ENCODE measurements at regions not wholly inside any gene's neighbourhood (a gene's known extent, or its start where the extent isn't known, plus 50 kb on each side); places are given as distances from the start of the nearest gene placed in this dataset.

- TF ChIP-seq POLR2AphosphoS5 (IDR thresholded peaks at IDR 0.05; ENCODE audit: borderline replicate concordance, low read depth, low read length), result no peak
- no peak for TF ChIP-seq EZH2 (IDR thresholded peaks at IDR 0.05)
These were observed 58.6 kb upstream of the VRK2 start for GRCh38 chr2:57987835-57988573.
